Smooth muscle cell (in vitro differentiated cells): ENCODE measurements at regions not wholly inside any gene's neighbourhood (a gene's known extent, or its start where the extent isn't known, plus 50 kb on each side); places are given as distances from the start of the nearest gene placed in this dataset.
"Not testable (repeated sequence)": the region's sequence is repeated elsewhere in the genome, so short reads cannot be mapped to it uniquely, and the experiment has no call there.

ENCODE experiments used
- DNase-seq: peaks from one replicate; lab custom pipeline; 2025; ENCODE audit not compliant: unreplicated experiment; lab: John Stamatoyannopoulos, UW
- H2AFZ ChIP-seq: fragments of 200-600 bp; sonication (generic); 2 replicates; pipeline ENCODE4 v1.6.0; 2016; ENCODE audit warnings: antibody characterized with exemption, low read depth, mild to moderate bottlenecking
- H3F3A ChIP-seq: fragments of 200-600 bp; sonication (generic); 2 replicates; pipeline ENCODE4 v1.6.0; 2017; ENCODE audit warnings: antibody characterized with exemption, low read depth
- H3K27ac ChIP-seq: fragments of 200-600 bp; sonication (generic); 2 replicates; pipeline ENCODE4 v1.5.1; 2016; ENCODE audit warnings: low read depth, mild to moderate bottlenecking
- H3K27me3 ChIP-seq: fragments of 200-600 bp; sonication (generic); 2 replicates; pipeline ENCODE4 v1.6.1; 2016; ENCODE audit warnings: low read depth, mild to moderate bottlenecking
- H3K36me3 ChIP-seq: fragments of 200-600 bp; sonication (generic); 2 replicates; pipeline ENCODE4 v1.5.1; 2016; ENCODE audit warnings: low read depth
- H3K4me1 ChIP-seq: fragments of 200-600 bp; sonication (generic); 2 replicates; pipeline ENCODE4 v1.5.1; 2016; ENCODE audit warnings: low read depth
- H3K4me2 ChIP-seq: fragments of 200-600 bp; sonication (generic); 2 replicates; pipeline ENCODE4 v1.6.0; 2016; ENCODE audit warnings: mild to moderate bottlenecking
- H3K4me3 ChIP-seq: fragments of 200-600 bp; sonication (generic); 2 replicates; pipeline ENCODE4 v1.5.1; 2016; ENCODE audit warnings: mild to moderate bottlenecking
- H3K79me2 ChIP-seq: fragments of 200-600 bp; sonication (generic); 2 replicates; pipeline ENCODE4 v1.6.0; 2016; ENCODE audit warnings: low read depth, mild to moderate bottlenecking
- H3K9ac ChIP-seq: fragments of 200-600 bp; sonication (generic); 2 replicates; pipeline ENCODE4 v1.6.0; 2016; ENCODE audit warnings: low read depth
- H3K9me3 ChIP-seq: fragments of 200-600 bp; sonication (generic); replicated peaks from 2 replicates; pipeline ENCODE4 v1.5.1; 2016; ENCODE audit warnings: low read depth
- H4K20me1 ChIP-seq: fragments of 200-600 bp; sonication (generic); 2 replicates; pipeline ENCODE4 v1.6.0; 2016; ENCODE audit warnings: low read depth
- CTCF ChIP-seq: fragments of 200-600 bp; sonication (generic); IDR thresholded peaks from 2 replicates; pipeline ENCODE4 v1.5.1; 2017; ENCODE audit warnings: borderline replicate concordance, mild to moderate bottlenecking, antibody characterized with exemption; ENCODE audit not compliant: insufficient read depth, poor library complexity, severe bottlenecking
- WGBS: methylation state at CpG from one replicate; pipeline ENCODE4 v1.1.7; 2016; ENCODE audit warnings: low lambda C conversion rate; 5-methylcytosine and 5-hydroxymethylcytosine counted together

GRCh38 chr2:215889240-215889969 lies 123.9 kb downstream of the MREG start:
- not testable (repeated sequence) for H3K79me2 ChIP-seq, H3K9ac ChIP-seq, H4K20me1 ChIP-seq, H3K9me3 ChIP-seq, H3K36me3 ChIP-seq, H3K4me2 ChIP-seq, H3K27me3 ChIP-seq, H2AFZ ChIP-seq, H3K4me1 ChIP-seq, H3K4me3 ChIP-seq, H3F3A ChIP-seq, DNase-seq
- 94% methylated on average over 4 of the region's 4 CpGs for WGBS
- H3K27ac ChIP-seq, result peak overlapping the region; percentile 98

GRCh38 chr2:215888680-215889079 lies 124.7 kb downstream of the MREG start:
- Histone ChIP-seq H3K36me3 (no peaks in the 10 kb centered on the region), H3K27ac (peak overlapping the region; percentile 98), H3F3A (peaks cover 9% of the 10 kb centered on the region), H3K4me1 (peaks cover 4% of the 10 kb centered on the region), H2AFZ (peak overlapping the region; percentile 71), H4K20me1 (no peaks in the 10 kb centered on the region), H3K4me3 (no peak overlapping the region), H3K27me3 (no peaks in the 10 kb centered on the region), H3K4me2 (peak overlapping the region; percentile 5), H3K9ac (no peak overlapping the region), H3K79me2 (no peaks in the 10 kb centered on the region), H3K9me3 (no peaks in the 10 kb centered on the region)
- TF ChIP-seq CTCF, result no peak
- WGBS, result 28% methylated on average over 2 of the region's 2 CpGs
- DNase-seq, result no peak

GRCh38 chr2:215887303-215887702 lies 126.0 kb downstream of the MREG start:
- H4K20me1 ChIP-seq, result no peaks in the 10 kb centered on the region

GRCh38 chr2:215886022-215886421 lies 127.3 kb downstream of the MREG start:
- no peaks in the 10 kb centered on the region for H3K9me3 ChIP-seq
- H3K27me3 ChIP-seq, result no peaks in the 10 kb centered on the region
- 38% methylated on average over 7 of the region's 7 CpGs for whole genome bisulfite sequencing
- peaks cover 9% of the 10 kb centered on the region for H3F3A ChIP-seq
- H3K4me3 ChIP-seq, result no peak overlapping the region
- peak overlapping the region; percentile 0 for H3K4me2 ChIP-seq
- TF ChIP-seq CTCF, result no peak
- no peak overlapping the region for H2AFZ ChIP-seq
- no peak for DNase-seq
- H3K9ac ChIP-seq, result peak overlapping the region; percentile 36
- peak overlapping the region; percentile 98 for H3K27ac ChIP-seq
- no peaks in the 10 kb centered on the region for H3K79me2 ChIP-seq
- no peaks in the 10 kb centered on the region for H3K36me3 ChIP-seq
- H3K4me1 ChIP-seq, result peaks cover 8% of the 10 kb centered on the region
- no peaks in the 10 kb centered on the region for H4K20me1 ChIP-seq

More at GRCh38 chr2:215887303-215887702, 126.0 kb downstream of the MREG start:
- H3K9ac ChIP-seq, result no peak overlapping the region
- H3K4me2 ChIP-seq, result no peak overlapping the region
- H3F3A ChIP-seq, result peaks cover 9% of the 10 kb centered on the region
- peaks cover 4% of the 10 kb centered on the region for H3K4me1 ChIP-seq
- 67% methylated on average over 2 of the region's 2 CpGs for WGBS
- peak overlapping the region; percentile 98 for H3K27ac ChIP-seq
- DNase-seq, result no peak
- H3K9me3 ChIP-seq, result no peaks in the 10 kb centered on the region
- no peaks in the 10 kb centered on the region for H3K36me3 ChIP-seq
- no peak overlapping the region for H3K4me3 ChIP-seq
- H2AFZ ChIP-seq, result no peak overlapping the region
- TF ChIP-seq CTCF, result no peak
- no peaks in the 10 kb centered on the region for H3K27me3 ChIP-seq
- H3K79me2 ChIP-seq, result no peaks in the 10 kb centered on the region
